ENCODE measurements at regions not wholly inside any gene's neighbourhood (a gene's known extent, or its start where the extent isn't known, plus 50 kb on each side); places are given as distances from the start of the nearest gene placed in this dataset.

DNA sequence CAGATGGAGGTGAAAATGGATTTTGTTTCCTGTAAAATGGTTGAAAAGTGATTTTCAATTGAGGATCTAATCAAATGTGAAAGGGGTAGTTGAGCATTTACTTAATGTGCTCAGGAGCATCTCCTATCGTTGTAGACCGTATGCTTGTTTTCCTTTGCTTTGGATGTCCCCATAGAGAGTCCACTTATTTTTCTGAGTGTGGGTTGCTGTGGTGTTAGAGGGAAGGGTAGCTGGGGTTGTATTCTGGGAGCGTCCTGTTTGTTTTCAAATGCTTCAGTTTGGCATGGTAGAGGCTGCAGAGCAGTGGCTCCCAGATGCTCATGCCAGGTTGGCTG is 154.1 kb downstream of the MAT2B start:
- DNase-seq (ENCODE audit: low spot score): no peak
- TF ChIP-seq GABPA (IDR thresholded peaks at IDR 0.05 in 1 of 2, conservative IDR thresholded peaks at IDR 0.05 in 1 of 2): no peak
- no peak for TF ChIP-seq FOXA2 (IDR thresholded peaks at IDR 0.05)
- TF ChIP-seq JUND (IDR thresholded peaks at IDR 0.05): no peak
- no peak for TF ChIP-seq SP1 (IDR thresholded peaks at IDR 0.05)
- TF ChIP-seq, protein P1, sequence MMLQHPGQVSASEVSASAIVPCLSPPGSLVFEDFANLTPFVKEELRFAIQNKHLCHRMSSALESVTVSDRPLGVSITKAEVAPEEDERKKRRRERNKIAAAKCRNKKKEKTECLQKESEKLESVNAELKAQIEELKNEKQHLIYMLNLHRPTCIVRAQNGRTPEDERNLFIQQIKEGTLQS (IDR thresholded peaks at IDR 0.05): no peak
- TF ChIP-seq, protein P2, sequence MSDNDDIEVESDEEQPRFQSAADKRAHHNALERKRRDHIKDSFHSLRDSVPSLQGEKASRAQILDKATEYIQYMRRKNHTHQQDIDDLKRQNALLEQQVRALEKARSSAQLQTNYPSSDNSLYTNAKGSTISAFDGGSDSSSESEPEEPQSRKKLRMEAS (IDR thresholded peaks at IDR 0.05): no peak
- TF ChIP-seq, protein P3, sequence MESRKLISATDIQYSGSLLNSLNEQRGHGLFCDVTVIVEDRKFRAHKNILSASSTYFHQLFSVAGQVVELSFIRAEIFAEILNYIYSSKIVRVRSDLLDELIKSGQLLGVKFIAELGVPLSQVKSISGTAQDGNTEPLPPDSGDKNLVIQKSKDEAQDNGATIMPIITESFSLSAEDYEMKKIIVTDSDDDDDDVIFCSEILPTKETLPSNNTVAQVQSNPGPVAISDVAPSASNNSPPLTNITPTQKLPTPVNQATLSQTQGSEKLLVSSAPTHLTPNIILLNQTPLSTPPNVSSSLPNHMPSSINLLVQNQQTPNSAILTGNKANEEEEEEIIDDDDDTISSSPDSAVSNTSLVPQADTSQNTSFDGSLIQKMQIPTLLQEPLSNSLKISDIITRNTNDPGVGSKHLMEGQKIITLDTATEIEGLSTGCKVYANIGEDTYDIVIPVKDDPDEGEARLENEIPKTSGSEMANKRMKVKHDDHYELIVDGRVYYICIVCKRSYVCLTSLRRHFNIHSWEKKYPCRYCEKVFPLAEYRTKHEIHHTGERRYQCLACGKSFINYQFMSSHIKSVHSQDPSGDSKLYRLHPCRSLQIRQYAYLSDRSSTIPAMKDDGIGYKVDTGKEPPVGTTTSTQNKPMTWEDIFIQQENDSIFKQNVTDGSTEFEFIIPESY (IDR thresholded peaks at IDR 0.05): no peak
- TF ChIP-seq HNF4G (IDR thresholded peaks at IDR 0.05): no peak
- TF ChIP-seq, protein P4, sequence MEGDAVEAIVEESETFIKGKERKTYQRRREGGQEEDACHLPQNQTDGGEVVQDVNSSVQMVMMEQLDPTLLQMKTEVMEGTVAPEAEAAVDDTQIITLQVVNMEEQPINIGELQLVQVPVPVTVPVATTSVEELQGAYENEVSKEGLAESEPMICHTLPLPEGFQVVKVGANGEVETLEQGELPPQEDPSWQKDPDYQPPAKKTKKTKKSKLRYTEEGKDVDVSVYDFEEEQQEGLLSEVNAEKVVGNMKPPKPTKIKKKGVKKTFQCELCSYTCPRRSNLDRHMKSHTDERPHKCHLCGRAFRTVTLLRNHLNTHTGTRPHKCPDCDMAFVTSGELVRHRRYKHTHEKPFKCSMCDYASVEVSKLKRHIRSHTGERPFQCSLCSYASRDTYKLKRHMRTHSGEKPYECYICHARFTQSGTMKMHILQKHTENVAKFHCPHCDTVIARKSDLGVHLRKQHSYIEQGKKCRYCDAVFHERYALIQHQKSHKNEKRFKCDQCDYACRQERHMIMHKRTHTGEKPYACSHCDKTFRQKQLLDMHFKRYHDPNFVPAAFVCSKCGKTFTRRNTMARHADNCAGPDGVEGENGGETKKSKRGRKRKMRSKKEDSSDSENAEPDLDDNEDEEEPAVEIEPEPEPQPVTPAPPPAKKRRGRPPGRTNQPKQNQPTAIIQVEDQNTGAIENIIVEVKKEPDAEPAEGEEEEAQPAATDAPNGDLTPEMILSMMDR (IDR thresholded peaks at IDR 0.05; ENCODE audit: low read depth, low read length, missing input control): no peak
- TF ChIP-seq, protein P5, sequence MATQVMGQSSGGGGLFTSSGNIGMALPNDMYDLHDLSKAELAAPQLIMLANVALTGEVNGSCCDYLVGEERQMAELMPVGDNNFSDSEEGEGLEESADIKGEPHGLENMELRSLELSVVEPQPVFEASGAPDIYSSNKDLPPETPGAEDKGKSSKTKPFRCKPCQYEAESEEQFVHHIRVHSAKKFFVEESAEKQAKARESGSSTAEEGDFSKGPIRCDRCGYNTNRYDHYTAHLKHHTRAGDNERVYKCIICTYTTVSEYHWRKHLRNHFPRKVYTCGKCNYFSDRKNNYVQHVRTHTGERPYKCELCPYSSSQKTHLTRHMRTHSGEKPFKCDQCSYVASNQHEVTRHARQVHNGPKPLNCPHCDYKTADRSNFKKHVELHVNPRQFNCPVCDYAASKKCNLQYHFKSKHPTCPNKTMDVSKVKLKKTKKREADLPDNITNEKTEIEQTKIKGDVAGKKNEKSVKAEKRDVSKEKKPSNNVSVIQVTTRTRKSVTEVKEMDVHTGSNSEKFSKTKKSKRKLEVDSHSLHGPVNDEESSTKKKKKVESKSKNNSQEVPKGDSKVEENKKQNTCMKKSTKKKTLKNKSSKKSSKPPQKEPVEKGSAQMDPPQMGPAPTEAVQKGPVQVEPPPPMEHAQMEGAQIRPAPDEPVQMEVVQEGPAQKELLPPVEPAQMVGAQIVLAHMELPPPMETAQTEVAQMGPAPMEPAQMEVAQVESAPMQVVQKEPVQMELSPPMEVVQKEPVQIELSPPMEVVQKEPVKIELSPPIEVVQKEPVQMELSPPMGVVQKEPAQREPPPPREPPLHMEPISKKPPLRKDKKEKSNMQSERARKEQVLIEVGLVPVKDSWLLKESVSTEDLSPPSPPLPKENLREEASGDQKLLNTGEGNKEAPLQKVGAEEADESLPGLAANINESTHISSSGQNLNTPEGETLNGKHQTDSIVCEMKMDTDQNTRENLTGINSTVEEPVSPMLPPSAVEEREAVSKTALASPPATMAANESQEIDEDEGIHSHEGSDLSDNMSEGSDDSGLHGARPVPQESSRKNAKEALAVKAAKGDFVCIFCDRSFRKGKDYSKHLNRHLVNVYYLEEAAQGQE (IDR thresholded peaks at IDR 0.05): no peak
- no peak for TF ChIP-seq YY1 (IDR thresholded peaks at IDR 0.05)
- no peak for TF ChIP-seq HNF4A (conservative IDR thresholded peaks at IDR 0.05)
- TF ChIP-seq FOXA1 (IDR thresholded peaks at IDR 0.05): no peak
- TF ChIP-seq RAD21 (IDR thresholded peaks at IDR 0.05): no peak
- no peak for TF ChIP-seq RXRA (IDR thresholded peaks at IDR 0.05)
- H3K36me3 ChIP-seq (ENCODE audit: control insufficient read depth in 4 of 4, insufficient read depth in 3 of 4, low read depth in 1 of 4, low read length in 3 of 4): no peaks in the 10 kb centered on the region
- peaks cover 0 to 2% (median 0%) of the 10 kb centered on the region in 4 donors for H3K27me3 ChIP-seq (ENCODE audit: control insufficient read depth in 4 of 4, insufficient read depth in 4 of 4, low read length in 3 of 4)
- peaks cover 0 to 2% (median under 1%) of the 10 kb centered on the region in 4 donors for H3K9me3 ChIP-seq (ENCODE audit: control insufficient read depth in 4 of 4, low read length in 3 of 4)
- no peaks in the 10 kb centered on the region for H3K4me1 ChIP-seq (ENCODE audit: control insufficient read depth in 4 of 4, insufficient read depth in 4 of 4, low read length in 3 of 4)
- no peak overlapping the region for H3K9ac ChIP-seq (ENCODE audit: low read depth in 1 of 2, low read length in 2 of 2)
- no peak overlapping the region for H3K4me3 ChIP-seq (ENCODE audit: low read depth in 1 of 3, low read length in 3 of 3)
- WGBS: 49% methylated on average over 3 of the region's 3 CpGs
- no peak overlapping the region for H3K27ac ChIP-seq (ENCODE audit: low read depth in 1 of 2, low read length in 2 of 2)

DNA sequence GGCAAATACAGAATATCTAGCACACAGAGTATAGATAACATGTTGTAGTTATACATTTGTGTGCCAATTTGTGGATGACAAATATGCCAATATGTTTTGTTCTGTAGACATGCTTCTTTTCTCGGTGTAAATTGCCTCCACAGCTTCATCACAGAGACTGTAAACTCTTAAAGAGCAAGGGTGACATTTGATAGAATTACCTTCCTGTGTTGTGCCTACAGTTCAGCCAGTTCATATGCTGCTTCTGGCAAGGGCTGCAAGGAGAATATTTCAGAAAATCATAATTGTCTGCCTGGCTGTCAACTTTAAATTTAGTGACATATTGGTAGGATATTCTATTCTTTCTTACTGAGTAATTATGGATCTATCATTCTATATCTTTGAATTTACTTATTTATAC is 155.1 kb downstream of the MAT2B start:
- Histone ChIP-seq H3K9me3 (ENCODE audit: control insufficient read depth in 4 of 4, low read length in 3 of 4) (peaks cover 0 to 2% (median under 1%) of the 10 kb centered on the region in 4 donors), H3K4me1 (ENCODE audit: control insufficient read depth in 4 of 4, insufficient read depth in 4 of 4, low read length in 3 of 4) (no peaks in the 10 kb centered on the region), H3K4me3 (ENCODE audit: low read depth in 1 of 3, low read length in 3 of 3) (no peak overlapping the region), H3K27me3 (ENCODE audit: control insufficient read depth in 4 of 4, insufficient read depth in 4 of 4, low read length in 3 of 4) (peaks cover 0 to 2% (median 0%) of the 10 kb centered on the region in 4 donors), H3K9ac (ENCODE audit: low read depth in 1 of 2, low read length in 2 of 2) (no peak overlapping the region), H3K36me3 (ENCODE audit: control insufficient read depth in 4 of 4, insufficient read depth in 3 of 4, low read depth in 1 of 4, low read length in 3 of 4) (no peaks in the 10 kb centered on the region), H3K27ac (ENCODE audit: low read depth in 1 of 2, low read length in 2 of 2) (no peak overlapping the region)
- no peak for DNase-seq (ENCODE audit: low spot score)
- TF ChIP-seq GABPA (IDR thresholded peaks at IDR 0.05 in 1 of 2, conservative IDR thresholded peaks at IDR 0.05 in 1 of 2): no peak
- TF ChIP-seq RXRA (IDR thresholded peaks at IDR 0.05): no peak
- TF ChIP-seq, protein P2 (IDR thresholded peaks at IDR 0.05): no peak
- TF ChIP-seq, protein P5 (IDR thresholded peaks at IDR 0.05): no peak
- TF ChIP-seq, protein P1 (IDR thresholded peaks at IDR 0.05): no peak
- no peak for TF ChIP-seq YY1 (IDR thresholded peaks at IDR 0.05)
- TF ChIP-seq, protein P3 (IDR thresholded peaks at IDR 0.05): no peak
- TF ChIP-seq RAD21 (IDR thresholded peaks at IDR 0.05): no peak
- TF ChIP-seq HNF4A (conservative IDR thresholded peaks at IDR 0.05): no peak
- TF ChIP-seq HNF4G (IDR thresholded peaks at IDR 0.05): no peak
- no peak for TF ChIP-seq EGR1 (IDR thresholded peaks at IDR 0.05; ENCODE audit: low read depth in 2 of 2)
- 85% methylated on average over 1 of the region's 1 CpG for WGBS

Data from liver (tissue), 8 donors.